Tibial nerve (tissue), 4 donors: ENCODE measurements at regions not wholly inside any gene's neighbourhood (a gene's known extent, or its start where the extent isn't known, plus 50 kb on each side); places are given as distances from the start of the nearest gene placed in this dataset.

Experiments used
- DNase-seq, 2 donors: peaks; one replicate each; pipeline ENCODE4 v3.0.0-alpha.2; 2019; ENCODE audit warnings: low spot score in 2 of 2
- H3K27ac ChIP-seq, 4 donors: fragments of 200-600 bp; sonication (generic) in 3 of 4; one replicate each; pipeline ENCODE4 v1.5.1; 2017 to 2019; ENCODE audit warnings: mild to moderate bottlenecking in 1 of 4
- H3K27me3 ChIP-seq, 2 donors: fragments of 200-600 bp; sonication (generic) in 1 of 2; one replicate each; pipeline versions ENCODE4 v1.5.1 to v1.6.0; 2017 to 2019
- H3K36me3 ChIP-seq, 3 donors: fragments of 200-600 bp; sonication (generic); one replicate each; pipeline ENCODE4 v1.5.1; 2018 to 2019
- H3K4me1 ChIP-seq, 4 donors: fragments of 200-600 bp; sonication (generic) in 3 of 4; one replicate each; pipeline ENCODE4 v1.5.1; 2017 to 2019
- H3K4me3 ChIP-seq, 4 donors: fragments of 200-600 bp; sonication (generic) in 3 of 4; one replicate each; pipeline ENCODE4 v1.5.1; 2017 to 2019; ENCODE audit warnings: mild to moderate bottlenecking in 1 of 4, moderate library complexity in 1 of 4
- H3K9me3 ChIP-seq, 4 donors: fragments of 200-600 bp; sonication (generic) in 3 of 4; one replicate each; pipeline ENCODE4 v1.5.1; 2017 to 2019
- EP300 ChIP-seq, 2 donors: sonication (generic); formaldehyde crosslinking; IDR thresholded peaks; one replicate each; pipeline ENCODE4 v1.6.1; 2017; ENCODE audit warnings: antibody characterized with exemption in 2 of 2, mild to moderate bottlenecking in 1 of 2
- POLR2A ChIP-seq, 2 donors: fragments of 450-650 bp; IDR thresholded peaks; one replicate each; pipeline ENCODE4 v1.6.1; 2017; ENCODE audit warnings: antibody characterized with exemption in 2 of 2, mild to moderate bottlenecking in 2 of 2, moderate library complexity in 2 of 2
- WGBS, 2 donors: methylation state at CpG; one replicate each; pipeline ENCODE4 v1.1.5; 2018; 5-methylcytosine and 5-hydroxymethylcytosine counted together
- TF ChIP-seq, protein P1 (sequence below), 5 experiments: fragments of 200-600 bp in 3 of 5; fragments of 450-650 bp in 2 of 5; sonication (generic) in 3 of 5; IDR thresholded peaks; one replicate each; pipeline ENCODE4 v1.5.1; 2016 to 2019; ENCODE audit warnings: antibody characterized with exemption in 5 of 5, mild to moderate bottlenecking in 3 of 5, moderate library complexity in 2 of 5

DNA sequence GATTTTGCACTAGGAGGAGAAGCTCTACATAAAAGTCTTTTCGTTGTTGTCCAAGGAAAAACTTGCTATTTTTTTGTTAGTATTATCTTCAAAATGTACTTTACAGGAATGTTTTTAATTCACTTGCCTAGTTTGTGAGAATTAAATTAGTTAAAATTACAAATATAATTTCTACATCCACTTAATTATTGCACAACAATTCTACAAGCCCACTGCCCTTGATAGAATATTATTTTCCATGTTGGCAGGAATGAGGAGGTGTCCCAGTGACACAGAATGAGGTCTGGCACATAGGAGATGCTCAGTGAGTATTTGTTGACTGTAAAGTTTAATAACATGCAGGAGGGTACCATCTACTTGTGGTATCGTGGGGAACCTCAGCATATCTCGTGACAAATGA is 255.4 kb downstream of the SDHAF3 start:
- 85 to 88% methylated on average over 3 of the region's 3 CpGs for WGBS, 2 donors
- no peak for TF ChIP-seq EP300 (IDR thresholded peaks at IDR 0.05)
- no peak for TF ChIP-seq POLR2A (IDR thresholded peaks at IDR 0.05)
- TF ChIP-seq, protein P1, sequence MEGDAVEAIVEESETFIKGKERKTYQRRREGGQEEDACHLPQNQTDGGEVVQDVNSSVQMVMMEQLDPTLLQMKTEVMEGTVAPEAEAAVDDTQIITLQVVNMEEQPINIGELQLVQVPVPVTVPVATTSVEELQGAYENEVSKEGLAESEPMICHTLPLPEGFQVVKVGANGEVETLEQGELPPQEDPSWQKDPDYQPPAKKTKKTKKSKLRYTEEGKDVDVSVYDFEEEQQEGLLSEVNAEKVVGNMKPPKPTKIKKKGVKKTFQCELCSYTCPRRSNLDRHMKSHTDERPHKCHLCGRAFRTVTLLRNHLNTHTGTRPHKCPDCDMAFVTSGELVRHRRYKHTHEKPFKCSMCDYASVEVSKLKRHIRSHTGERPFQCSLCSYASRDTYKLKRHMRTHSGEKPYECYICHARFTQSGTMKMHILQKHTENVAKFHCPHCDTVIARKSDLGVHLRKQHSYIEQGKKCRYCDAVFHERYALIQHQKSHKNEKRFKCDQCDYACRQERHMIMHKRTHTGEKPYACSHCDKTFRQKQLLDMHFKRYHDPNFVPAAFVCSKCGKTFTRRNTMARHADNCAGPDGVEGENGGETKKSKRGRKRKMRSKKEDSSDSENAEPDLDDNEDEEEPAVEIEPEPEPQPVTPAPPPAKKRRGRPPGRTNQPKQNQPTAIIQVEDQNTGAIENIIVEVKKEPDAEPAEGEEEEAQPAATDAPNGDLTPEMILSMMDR (IDR thresholded peaks at IDR 0.05) = no peak
- Histone ChIP-seq H3K9me3 (no peaks in the 10 kb centered on the region), H3K27ac (no peak overlapping the region), H3K4me1 (no peaks in the 10 kb centered on the region), H3K27me3 (no peaks in the 10 kb centered on the region), H3K4me3 (no peak overlapping the region), H3K36me3 (no peaks in the 10 kb centered on the region)
- DNase-seq = no peak

DNA sequence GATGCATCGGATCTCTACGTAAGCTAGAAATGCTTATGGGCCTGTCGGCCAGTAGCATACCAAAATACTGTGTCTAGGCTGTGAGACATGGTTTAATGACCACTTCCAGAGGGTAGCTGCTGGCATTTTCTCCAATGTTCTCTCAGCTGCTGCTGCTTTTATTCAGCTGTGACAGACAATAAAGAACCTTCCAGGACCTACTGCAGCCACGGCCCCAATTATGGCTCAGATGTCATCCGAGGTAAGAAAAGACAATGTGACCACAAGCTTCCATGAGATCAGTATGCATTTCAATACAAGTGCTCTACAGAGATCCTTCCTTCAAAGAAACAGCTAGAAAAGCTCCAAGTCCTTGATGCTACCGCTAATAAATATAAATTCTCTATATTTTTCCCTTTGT is 256.2 kb downstream of the SDHAF3 start:
- H3K4me1 ChIP-seq = no peaks in the 10 kb centered on the region
- no peaks in the 10 kb centered on the region for H3K36me3 ChIP-seq
- no peak overlapping the region for H3K27ac ChIP-seq
- no peaks in the 10 kb centered on the region for H3K27me3 ChIP-seq
- H3K4me3 ChIP-seq = no peak overlapping the region
- no peaks in the 10 kb centered on the region for H3K9me3 ChIP-seq
- TF ChIP-seq, protein P1 (IDR thresholded peaks at IDR 0.05) = no peak
- no peak for TF ChIP-seq POLR2A (IDR thresholded peaks at IDR 0.05)
- no peak for TF ChIP-seq EP300 (IDR thresholded peaks at IDR 0.05)
- no peak for DNase-seq
- WGBS, 2 donors = 75 to 76% methylated on average over 6 of the region's 6 CpGs

DNA sequence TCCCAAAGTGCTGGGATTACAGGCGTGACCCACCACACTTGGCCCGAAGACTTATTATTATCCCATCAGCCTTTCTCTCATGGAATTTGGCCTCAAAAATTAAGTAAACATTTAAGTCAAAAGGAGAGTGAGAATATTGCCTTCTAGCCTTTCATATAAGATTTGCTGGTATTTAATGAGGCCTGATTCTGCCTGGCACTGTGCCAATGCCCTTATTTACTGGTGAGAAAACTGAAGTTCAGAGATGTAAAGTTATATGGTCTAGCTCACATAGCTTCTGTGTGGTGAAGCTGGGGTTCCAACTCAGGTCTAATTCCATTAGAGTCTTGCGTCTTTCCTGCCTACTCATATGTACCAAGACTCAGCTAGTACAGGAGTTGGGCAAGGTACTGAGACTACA is 260.2 kb downstream of the SDHAF3 start:
- TF ChIP-seq POLR2A (IDR thresholded peaks at IDR 0.05) = no peak
- TF ChIP-seq EP300 (IDR thresholded peaks at IDR 0.05) = no peak
- TF ChIP-seq, protein P1 (IDR thresholded peaks at IDR 0.05) = no peak
- no peak for DNase-seq
- H3K4me3 ChIP-seq = no peak overlapping the region

DNA sequence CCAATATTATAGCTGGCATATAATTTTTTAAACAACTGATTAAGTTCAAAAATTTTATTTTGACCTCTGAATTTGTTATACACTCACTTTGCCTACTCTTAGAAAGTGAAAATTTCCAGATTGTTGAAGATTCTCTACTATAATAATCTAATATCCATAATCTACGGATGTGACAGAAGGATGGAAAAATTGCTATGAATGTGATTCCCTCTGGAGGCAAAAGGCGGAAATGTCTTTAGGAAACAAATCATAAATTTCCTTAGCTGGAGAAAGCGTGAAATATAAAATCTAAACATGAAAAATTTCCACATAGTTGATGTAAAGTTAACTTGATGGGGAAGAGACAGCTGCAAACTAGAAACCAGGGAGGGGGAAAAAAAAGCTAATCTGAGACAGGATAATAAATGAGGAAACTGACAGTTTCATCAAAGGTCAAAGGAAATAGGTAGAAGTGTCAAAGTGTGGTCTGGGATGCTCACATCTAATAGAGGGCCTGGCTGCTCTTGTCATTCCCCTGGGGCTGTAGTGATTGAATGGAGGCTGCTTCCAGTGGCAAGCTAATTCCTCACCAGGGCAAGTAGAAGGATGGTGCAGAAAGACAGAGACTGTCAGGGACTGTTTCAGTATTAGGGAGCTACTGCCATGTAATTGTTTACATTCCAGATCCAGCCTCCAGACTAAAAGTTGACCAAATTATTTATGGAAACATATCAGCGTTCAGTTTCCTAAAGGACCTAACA is 264.5 kb downstream of the SDHAF3 start:
- TF ChIP-seq, protein P1 (IDR thresholded peaks at IDR 0.05) = no peak
- TF ChIP-seq POLR2A (IDR thresholded peaks at IDR 0.05) = no peak
- TF ChIP-seq EP300 (IDR thresholded peaks at IDR 0.05) = no peak
- no peaks in the 10 kb centered on the region for H3K4me1 ChIP-seq
- H3K4me3 ChIP-seq = no peak overlapping the region
- no peaks in the 10 kb centered on the region for H3K9me3 ChIP-seq
- no peak overlapping the region for H3K27ac ChIP-seq
- no peak for DNase-seq
- WGBS, 2 donors = 46 to 50% methylated on average over 4 of the region's 4 CpGs
- no peaks in the 10 kb centered on the region for H3K27me3 ChIP-seq
- no peaks in the 10 kb centered on the region for H3K36me3 ChIP-seq

More for the DNA sequence above, 260.2 kb downstream of the SDHAF3 start:
- 95 to 97% methylated on average over 3 of the region's 3 CpGs for WGBS, 2 donors
- Histone ChIP-seq H3K27ac (no peak overlapping the region), H3K9me3 (no peaks in the 10 kb centered on the region), H3K36me3 (no peaks in the 10 kb centered on the region), H3K27me3 (no peaks in the 10 kb centered on the region), H3K4me1 (no peaks in the 10 kb centered on the region)

DNA sequence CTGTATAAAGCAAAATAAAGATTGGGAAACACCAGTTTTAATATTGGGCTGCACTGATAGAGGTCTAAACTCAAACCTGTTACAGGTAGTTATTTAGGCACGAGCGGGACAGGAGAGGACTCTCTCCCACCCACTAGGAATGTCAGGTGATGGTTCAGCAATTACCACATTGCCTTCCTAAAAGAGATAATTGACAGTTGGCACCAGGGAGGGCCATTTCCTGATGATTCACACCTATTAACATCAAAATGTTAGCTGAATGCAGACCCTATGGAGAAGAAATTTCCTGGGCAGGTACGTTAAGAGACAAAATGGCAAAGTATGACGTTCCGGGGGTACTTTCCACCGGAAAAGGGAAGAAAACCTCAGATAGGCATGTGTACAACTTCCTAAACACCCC is 272.6 kb downstream of the SDHAF3 start:
- no peaks in the 10 kb centered on the region for H3K4me1 ChIP-seq
- H3K36me3 ChIP-seq = no peaks in the 10 kb centered on the region
- peaks cover 0 to 7% (median 0%) of the 10 kb centered on the region in 4 donors for H3K9me3 ChIP-seq
- H3K27ac ChIP-seq = no peak overlapping the region
- no peaks in the 10 kb centered on the region for H3K27me3 ChIP-seq
- TF ChIP-seq POLR2A (IDR thresholded peaks at IDR 0.05) = no peak
- TF ChIP-seq, protein P1 (IDR thresholded peaks at IDR 0.05) = no peak
- 81 to 88% methylated on average over 6 of the region's 6 CpGs for WGBS, 2 donors
- H3K4me3 ChIP-seq = no peak overlapping the region
- DNase-seq = no peak
